ENCODE measurements at regions not wholly inside any gene's neighbourhood (a gene's known extent, or its start where the extent isn't known, plus 50 kb on each side); places are given as distances from the start of the nearest gene placed in this dataset.

DNA sequence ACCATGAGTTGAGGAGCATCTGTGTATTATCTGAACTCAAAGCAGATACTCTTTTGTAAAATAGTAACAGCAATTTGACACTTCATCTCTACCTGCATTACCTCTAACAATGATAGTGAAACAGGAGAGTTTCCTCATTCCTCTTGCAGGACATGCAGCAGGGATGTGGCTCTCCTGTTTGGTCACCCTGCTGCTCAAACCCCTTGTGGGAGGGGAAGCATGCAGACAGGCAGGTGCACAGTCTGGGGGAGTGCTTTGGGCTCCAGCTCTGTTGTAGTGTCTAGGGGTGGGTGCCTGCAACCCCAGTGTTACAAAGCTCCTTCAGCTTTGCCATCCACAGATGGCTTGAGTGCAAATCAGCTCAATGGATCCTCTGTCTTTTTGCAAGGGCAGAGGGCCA, 827.6 kb downstream of the DACH1 start:
- TF ChIP-seq, protein P1, sequence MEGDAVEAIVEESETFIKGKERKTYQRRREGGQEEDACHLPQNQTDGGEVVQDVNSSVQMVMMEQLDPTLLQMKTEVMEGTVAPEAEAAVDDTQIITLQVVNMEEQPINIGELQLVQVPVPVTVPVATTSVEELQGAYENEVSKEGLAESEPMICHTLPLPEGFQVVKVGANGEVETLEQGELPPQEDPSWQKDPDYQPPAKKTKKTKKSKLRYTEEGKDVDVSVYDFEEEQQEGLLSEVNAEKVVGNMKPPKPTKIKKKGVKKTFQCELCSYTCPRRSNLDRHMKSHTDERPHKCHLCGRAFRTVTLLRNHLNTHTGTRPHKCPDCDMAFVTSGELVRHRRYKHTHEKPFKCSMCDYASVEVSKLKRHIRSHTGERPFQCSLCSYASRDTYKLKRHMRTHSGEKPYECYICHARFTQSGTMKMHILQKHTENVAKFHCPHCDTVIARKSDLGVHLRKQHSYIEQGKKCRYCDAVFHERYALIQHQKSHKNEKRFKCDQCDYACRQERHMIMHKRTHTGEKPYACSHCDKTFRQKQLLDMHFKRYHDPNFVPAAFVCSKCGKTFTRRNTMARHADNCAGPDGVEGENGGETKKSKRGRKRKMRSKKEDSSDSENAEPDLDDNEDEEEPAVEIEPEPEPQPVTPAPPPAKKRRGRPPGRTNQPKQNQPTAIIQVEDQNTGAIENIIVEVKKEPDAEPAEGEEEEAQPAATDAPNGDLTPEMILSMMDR (IDR thresholded peaks at IDR 0.05): no peak
- no peak for TF ChIP-seq ZFX (IDR thresholded peaks at IDR 0.05; ENCODE audit: borderline replicate concordance)
